HEK293 (cell line): ENCODE measurements at regions not wholly inside any gene's neighbourhood (a gene's known extent, or its start where the extent isn't known, plus 50 kb on each side); places are given as distances from the start of the nearest gene placed in this dataset.

ENCODE experiments used
- CTCF ChIA-PET: fragments of 350-600 bp; formaldehyde crosslinking; extraction: SDS; loops from one replicate; lab custom pipeline; 2021; ENCODE audit warnings: antibody characterized with exemption; lab: Yijun Ruan, JAX
- POLR2A ChIA-PET: fragments of 300-600 bp; formaldehyde crosslinking; extraction: SDS; loops from one replicate; lab custom pipeline; 2020; ENCODE audit warnings: antibody characterized with exemption, inconsistent platforms; lab: Yijun Ruan, JAX
- H3K27ac ChIP-seq: fragments of 200-500 bp; sonication (Bioruptor generic); 2 replicates; pipeline ENCODE4 v1.5.1; 2014; ENCODE audit warnings: low read depth, low read length, control low read depth, inconsistent platforms; ENCODE audit errors: extremely low read depth
- H3K36me3 ChIP-seq, 2 experiments: fragments of 200-500 bp in 1 of 2; sonication (Bioruptor generic) in 1 of 2; 1 replicate in 1 of 2; 2 replicates in 1 of 2; pipeline ENCODE4 v1.5.1; 2014 to 2017; ENCODE audit warnings: inconsistent platforms in 2 of 2, low read length in 2 of 2; ENCODE audit not compliant: control insufficient read depth in 2 of 2, insufficient read depth in 1 of 2
- H3K4me1 ChIP-seq: fragments of 200-500 bp; sonication (Bioruptor generic); 2 replicates; pipeline ENCODE4 v1.5.1; 2014; ENCODE audit warnings: mild to moderate bottlenecking, low read length, inconsistent platforms; ENCODE audit not compliant: control insufficient read depth, insufficient read depth
- H3K4me3 ChIP-seq: 2 replicates; pipeline ENCODE4 v1.5.1; 2011; ENCODE audit warnings: low read depth, mild to moderate bottlenecking, control low read depth, low read length, moderate library complexity
- H3K9me3 ChIP-seq: fragments of 200-500 bp; sonication (Bioruptor generic); 2 replicates; pipeline ENCODE4 v1.5.1; 2014; ENCODE audit warnings: low read depth, low read length, inconsistent platforms; ENCODE audit not compliant: control insufficient read depth, insufficient read depth
- ATF2 ChIP-seq: fragments of 450-650 bp; formaldehyde crosslinking; IDR thresholded peaks from 2 replicates; pipeline ENCODE4 v1.5.1; 2016; ENCODE audit warnings: missing biosample characterization, missing genetic modification characterization, low read depth
- GLI2 ChIP-seq: fragments of 450-650 bp; formaldehyde crosslinking; IDR thresholded peaks from 2 replicates; pipeline ENCODE4; 2017; ENCODE audit warnings: missing biosample characterization, missing genetic modification characterization, low read depth, borderline replicate concordance
- GLIS1 ChIP-seq: fragments of 450-650 bp; formaldehyde crosslinking; IDR thresholded peaks from 2 replicates; pipeline ENCODE4 v1.5.1; 2016; ENCODE audit warnings: missing biosample characterization, missing genetic modification characterization
- KLF8 ChIP-seq: fragments of 450-650 bp; formaldehyde crosslinking; IDR thresholded peaks from 2 replicates; pipeline ENCODE4 v1.5.1; 2016; ENCODE audit warnings: missing biosample characterization, missing genetic modification characterization
- MYNN ChIP-seq: fragments of 450-650 bp; formaldehyde crosslinking; IDR thresholded peaks from 2 replicates; pipeline ENCODE4 v1.5.1; 2016; ENCODE audit warnings: missing biosample characterization, missing genetic modification characterization, borderline replicate concordance
- MZF1 ChIP-seq: fragments of 450-650 bp; formaldehyde crosslinking; IDR thresholded peaks from 2 replicates; pipeline ENCODE4 v1.5.1; 2017; ENCODE audit warnings: missing biosample characterization, missing genetic modification characterization, borderline replicate concordance
- REPIN1 ChIP-seq: fragments of 450-650 bp; formaldehyde crosslinking; IDR thresholded peaks from 2 replicates; pipeline ENCODE4 v1.5.1; 2017; ENCODE audit warnings: missing biosample characterization, missing genetic modification characterization, low read depth
- ZBTB8A ChIP-seq: fragments of 450-650 bp; formaldehyde crosslinking; IDR thresholded peaks from 2 replicates; pipeline ENCODE4 v1.5.1; 2016; ENCODE audit warnings: missing biosample characterization, missing genetic modification characterization
- ZEB2 ChIP-seq: fragments of 450-650 bp; formaldehyde crosslinking; IDR thresholded peaks from 2 replicates; pipeline ENCODE4 v1.5.1; 2016; ENCODE audit warnings: missing biosample characterization, missing genetic modification characterization
- ZNF10 ChIP-seq: fragments of 450-650 bp; formaldehyde crosslinking; IDR thresholded peaks from 2 replicates; pipeline ENCODE4 v1.5.1; 2017; ENCODE audit warnings: missing biosample characterization, missing genetic modification characterization
- ZNF211 ChIP-seq: fragments of 450-650 bp; formaldehyde crosslinking; IDR thresholded peaks from 2 replicates; pipeline ENCODE4 v1.5.1; 2016; ENCODE audit warnings: low read depth, missing biosample characterization, missing genetic modification characterization
- ZNF26 ChIP-seq: fragments of 450-650 bp; formaldehyde crosslinking; IDR thresholded peaks from 2 replicates; pipeline ENCODE4 v1.5.1; 2016; ENCODE audit warnings: missing biosample characterization, missing genetic modification characterization
- ZNF488 ChIP-seq: fragments of 450-650 bp; formaldehyde crosslinking; IDR thresholded peaks from 2 replicates; pipeline ENCODE4 v1.5.1; 2016; ENCODE audit warnings: missing biosample characterization, missing genetic modification characterization
- ZNF521 ChIP-seq: fragments of 450-650 bp; formaldehyde crosslinking; IDR thresholded peaks from 2 replicates; pipeline ENCODE4 v1.5.1; 2017; ENCODE audit warnings: missing biosample characterization, mild to moderate bottlenecking, missing genetic modification characterization
- ZNF558 ChIP-seq: fragments of 450-650 bp; formaldehyde crosslinking; IDR thresholded peaks from 2 replicates; pipeline ENCODE4 v1.5.1; 2016; ENCODE audit warnings: missing biosample characterization, missing genetic modification characterization
- ZNF561 ChIP-seq: fragments of 450-650 bp; IDR thresholded peaks from 2 replicates; pipeline ENCODE4 v1.5.1; 2018; ENCODE audit warnings: missing biosample characterization, missing genetic modification characterization, borderline replicate concordance
- ZNF701 ChIP-seq: fragments of 450-650 bp; formaldehyde crosslinking; IDR thresholded peaks from 2 replicates; pipeline ENCODE4 v1.5.1; 2016; ENCODE audit warnings: missing biosample characterization, missing genetic modification characterization
- ZNF791 ChIP-seq: fragments of 450-650 bp; formaldehyde crosslinking; IDR thresholded peaks from 2 replicates; pipeline ENCODE4 v1.5.1; 2016; ENCODE audit warnings: missing biosample characterization, missing genetic modification characterization
- ZNF837 ChIP-seq: fragments of 450-650 bp; formaldehyde crosslinking; IDR thresholded peaks from 2 replicates; pipeline ENCODE4 v1.5.1; 2016; ENCODE audit warnings: missing biosample characterization, missing genetic modification characterization

GRCh38 chr18:27312853-27313252 lies 127.7 kb upstream of the CHST9 start:
- no peaks in the 10 kb centered on the region for H3K36me3 ChIP-seq
- TF ChIP-seq GLIS1 (tag by site-specific recombination) (no peak), ZNF10 (tag by site-specific recombination) (no peak), ZNF521 (tag by site-specific recombination) (no peak), ZNF791 (tag by site-specific recombination) (no peak)
- H3K4me1 ChIP-seq = no peaks in the 10 kb centered on the region
- no peaks in the 10 kb centered on the region for H3K9me3 ChIP-seq
- POLR2A ChIA-PET = no interaction called here
- CTCF ChIA-PET = no interaction called here
- H3K4me3 ChIP-seq = no peak overlapping the region
- H3K27ac ChIP-seq = no peak overlapping the region

GRCh38 chr18:27312153-27312552 lies 127.0 kb upstream of the CHST9 start:
- ChIA-PET POLR2A (no interaction called here), CTCF (no interaction called here)
- no peaks in the 10 kb centered on the region for H3K4me1 ChIP-seq
- TF ChIP-seq ZEB2 (tag by site-specific recombination) (no peak), GLI2 (no peak), ZNF558 (tag by site-specific recombination) (no peak), MYNN (tag by site-specific recombination) (no peak), REPIN1 (no peak), ZNF26 (tag by site-specific recombination) (no peak), ZNF701 (no peak), KLF8 (tag by site-specific recombination) (no peak)
- H3K9me3 ChIP-seq = no peaks in the 10 kb centered on the region
- no peak overlapping the region for H3K27ac ChIP-seq
- H3K4me3 ChIP-seq = no peak overlapping the region
- no peaks in the 10 kb centered on the region for H3K36me3 ChIP-seq

- TF ChIP-seq ZNF488 (tag by site-specific recombination) = no peak
- TF ChIP-seq ATF2 (tag by site-specific recombination) = no peak
- no peak for TF ChIP-seq ZBTB8A (tag by site-specific recombination)
- no peak for TF ChIP-seq ZNF211
- no peak for TF ChIP-seq ZNF837 (tag by site-specific recombination)
- TF ChIP-seq MZF1 (tag by site-specific recombination) = no peak
- no peak for TF ChIP-seq ZNF561 (tag by site-specific recombination)
- TF ChIP-seq, all 188 proteins: peak for 0
- no peaks in the 10 kb centered on the region for H3K36me3 ChIP-seq
- H3K27ac ChIP-seq = no peak overlapping the region
- H3K4me1 ChIP-seq = no peaks in the 10 kb centered on the region
- no peak overlapping the region for H3K4me3 ChIP-seq
- no peaks in the 10 kb centered on the region for H3K9me3 ChIP-seq
- ChIA-PET POLR2A (no interaction called here), CTCF (interaction anchor here (0.7 kb wide), 1 partner anchor 14 kb away, joined by 3 read pairs; no protein-coding TSS in a partner anchor)
These were observed 126.0 kb upstream of the CHST9 start for GRCh38 chr18:27311114-27311513.
